ENCODE measurements at regions not wholly inside any gene's neighbourhood (a gene's known extent, or its start where the extent isn't known, plus 50 kb on each side); places are given as distances from the start of the nearest gene placed in this dataset.

DNA sequence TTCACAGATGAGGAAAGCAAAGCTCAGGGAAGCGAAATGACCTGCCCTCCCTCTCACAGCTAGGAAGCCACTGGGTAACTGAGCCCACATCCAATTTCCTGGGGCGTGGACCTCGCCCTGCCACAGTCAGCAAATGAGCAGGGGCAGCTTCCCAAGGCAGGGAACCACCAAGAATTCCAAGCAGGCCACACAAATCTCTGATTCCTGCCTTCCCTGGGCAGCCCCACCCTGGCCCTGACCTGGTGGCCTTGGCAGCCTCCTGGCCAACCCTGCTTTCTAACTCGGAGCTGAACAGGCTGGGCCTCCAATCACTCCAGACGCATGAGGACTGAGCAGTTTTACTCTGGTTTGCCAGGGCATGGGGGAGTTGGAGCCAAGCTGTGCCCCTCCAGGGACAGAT lies 203.7 kb upstream of the TLE3 start:
- no peak for DNase-seq (ENCODE audit: low read depth)

DNA sequence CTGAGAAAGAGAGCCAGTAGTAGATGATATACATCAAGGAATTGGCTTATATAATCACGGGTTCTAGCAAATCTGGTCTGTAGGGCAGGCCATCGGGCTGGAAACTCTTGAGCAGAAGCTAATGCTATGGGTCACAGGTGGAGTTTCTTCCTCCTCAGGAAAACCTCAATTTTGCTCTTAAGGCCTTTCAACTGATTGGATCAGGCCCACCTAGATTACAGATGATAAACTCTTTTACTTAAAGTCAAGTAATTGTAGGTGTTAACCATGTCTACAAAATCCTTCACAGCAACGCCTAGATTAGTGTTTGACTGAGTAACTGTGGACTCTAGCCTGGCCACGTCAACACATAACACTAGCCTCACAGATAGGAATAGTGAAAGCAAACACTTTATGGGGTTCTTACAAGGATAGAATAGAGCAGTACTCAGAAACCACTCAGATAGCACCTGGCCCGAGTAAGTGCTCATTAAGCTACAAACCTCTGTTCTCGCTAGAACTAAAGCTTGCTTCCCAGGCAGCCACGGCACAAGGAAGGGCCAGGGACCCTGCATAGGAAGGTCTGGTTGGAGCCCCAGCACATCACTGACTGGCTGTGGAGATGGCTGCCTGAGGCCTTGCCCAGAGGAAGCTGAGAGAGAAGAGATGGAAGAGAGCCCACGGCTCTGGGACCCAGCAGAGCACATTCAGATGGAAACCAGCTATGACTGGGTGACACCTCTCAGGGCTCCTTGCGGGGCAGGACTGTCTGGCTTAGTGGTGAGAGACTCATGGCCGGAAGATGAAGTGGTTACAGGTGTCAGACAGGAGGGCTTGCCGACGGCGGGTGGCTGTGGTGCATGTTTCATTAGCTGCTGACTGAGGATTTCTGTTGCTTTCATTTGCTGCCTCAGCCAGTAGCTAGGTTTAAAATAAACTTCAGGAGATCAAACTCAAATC lies 202.5 kb upstream of the TLE3 start:
- peak; percentile 71 for DNase-seq (ENCODE audit: low read depth)

DNA sequence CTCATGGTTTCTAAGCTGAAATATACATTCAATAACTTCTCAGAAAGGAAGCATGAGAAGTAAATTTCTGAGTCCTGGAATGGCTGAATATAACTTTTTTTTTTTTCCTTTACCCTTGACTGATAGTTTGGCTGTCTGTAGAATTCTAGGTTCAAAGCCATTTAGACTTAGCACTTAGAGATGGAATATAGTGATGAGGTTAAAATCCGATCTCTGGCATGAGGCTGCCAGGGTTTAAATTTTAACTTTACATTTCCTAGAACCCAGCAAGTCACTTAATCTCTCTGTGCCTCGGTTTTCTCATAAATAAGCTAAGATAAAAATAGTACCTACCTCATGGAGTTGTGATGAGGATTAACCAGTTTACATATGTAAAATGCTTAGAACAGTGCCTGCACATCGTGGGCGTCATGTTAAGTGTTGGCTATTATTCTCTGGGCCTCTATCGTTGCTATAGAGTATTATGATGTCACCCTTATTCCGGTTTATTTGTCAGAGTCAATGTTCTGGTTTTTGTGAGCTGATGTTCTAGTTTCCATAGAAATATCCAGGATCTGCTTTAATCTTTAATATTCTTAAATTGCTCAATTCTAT lies 199.8 kb upstream of the TLE3 start:
- DNase-seq (ENCODE audit: low read depth): no peak

DNA sequence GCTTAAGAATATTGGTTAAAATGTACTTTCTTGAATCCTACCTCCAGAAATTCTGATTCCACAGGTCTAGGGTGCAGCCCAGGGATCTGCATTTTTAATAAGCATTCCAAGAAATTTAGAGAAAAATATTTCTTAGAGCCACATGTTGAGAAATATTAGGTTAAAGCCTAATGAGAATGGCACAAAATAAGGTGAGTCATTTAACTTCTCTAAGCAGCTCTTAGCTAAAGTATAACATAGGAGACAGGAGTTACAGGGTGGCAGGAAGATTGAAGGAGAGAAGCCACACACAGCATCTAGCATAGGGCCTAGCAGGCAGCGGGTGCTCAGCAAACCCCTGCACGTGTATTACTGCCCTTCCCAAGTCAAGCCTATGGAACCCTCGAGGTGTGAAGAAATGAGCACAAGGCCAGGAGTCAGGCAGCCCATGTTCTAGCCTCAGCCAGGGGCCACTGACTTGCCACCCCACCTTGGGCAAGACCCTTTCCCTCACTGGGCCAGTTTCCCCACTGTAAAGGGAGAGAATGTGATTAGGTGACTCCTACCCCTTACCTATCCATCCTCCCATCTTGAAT lies 197.1 kb upstream of the TLE3 start:
- DNase-seq (ENCODE audit: low read depth): no peak

DNA sequence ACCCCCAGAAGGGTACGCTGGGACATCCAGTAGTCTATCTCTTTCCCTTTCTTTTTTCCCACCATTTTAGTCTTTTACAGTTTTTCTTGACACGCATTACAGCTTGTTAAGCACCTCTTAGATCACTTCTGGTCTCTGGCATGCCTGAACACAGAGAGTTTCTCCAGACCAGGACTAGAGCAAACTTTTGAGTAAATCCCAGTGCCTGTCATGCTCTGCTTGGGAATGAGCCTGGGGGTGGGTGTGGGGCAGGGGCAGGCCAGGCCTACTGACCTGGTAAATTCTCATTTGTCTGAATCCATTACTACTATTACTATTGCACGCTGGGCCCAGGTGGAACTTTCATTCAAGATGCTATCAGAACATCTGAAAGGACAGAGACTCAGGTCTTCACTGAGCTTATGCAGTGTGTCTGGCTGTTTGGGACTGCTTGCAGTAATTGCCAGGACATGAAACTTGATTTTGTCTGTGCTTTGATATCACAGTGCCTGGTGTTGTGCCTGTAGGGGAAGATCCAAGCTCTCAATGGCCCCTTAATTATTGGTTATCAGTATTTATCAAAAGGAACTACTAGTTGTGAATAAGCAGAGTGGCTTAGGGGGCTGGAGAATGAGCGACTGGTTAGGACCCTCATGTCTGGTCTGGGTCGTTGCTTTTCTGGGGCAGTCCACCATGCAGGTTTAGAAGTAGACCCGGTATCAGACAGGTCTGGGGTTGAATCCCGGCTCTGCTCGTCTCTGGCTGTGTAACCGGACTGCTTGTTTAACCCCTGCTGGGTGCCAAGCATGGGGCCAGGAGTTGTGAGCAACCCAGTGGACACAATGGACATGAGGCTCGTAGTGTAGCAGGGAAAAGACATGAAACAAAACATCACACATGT lies 196.1 kb upstream of the TLE3 start:
- no peak for DNase-seq (ENCODE audit: low read depth)

DNA sequence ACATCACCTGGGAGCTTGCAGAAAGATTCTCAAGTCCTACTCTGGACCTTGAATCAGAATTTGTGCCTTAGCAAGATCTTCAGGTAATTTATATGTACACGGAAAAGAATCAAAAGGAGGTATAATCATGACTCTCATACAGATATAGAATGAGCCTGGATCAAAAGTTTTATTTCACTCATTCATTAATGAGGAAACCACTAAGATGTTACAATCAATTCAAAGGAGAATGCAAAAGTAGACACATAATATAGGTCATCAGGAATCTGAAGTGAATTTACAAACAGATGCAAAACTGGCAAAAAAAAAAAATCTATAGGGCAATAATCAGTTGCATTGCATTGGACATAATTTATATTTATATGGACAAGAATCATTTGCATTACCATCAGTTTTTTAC lies 195.4 kb upstream of the TLE3 start:
- no peak for DNase-seq (ENCODE audit: low read depth)

DNA sequence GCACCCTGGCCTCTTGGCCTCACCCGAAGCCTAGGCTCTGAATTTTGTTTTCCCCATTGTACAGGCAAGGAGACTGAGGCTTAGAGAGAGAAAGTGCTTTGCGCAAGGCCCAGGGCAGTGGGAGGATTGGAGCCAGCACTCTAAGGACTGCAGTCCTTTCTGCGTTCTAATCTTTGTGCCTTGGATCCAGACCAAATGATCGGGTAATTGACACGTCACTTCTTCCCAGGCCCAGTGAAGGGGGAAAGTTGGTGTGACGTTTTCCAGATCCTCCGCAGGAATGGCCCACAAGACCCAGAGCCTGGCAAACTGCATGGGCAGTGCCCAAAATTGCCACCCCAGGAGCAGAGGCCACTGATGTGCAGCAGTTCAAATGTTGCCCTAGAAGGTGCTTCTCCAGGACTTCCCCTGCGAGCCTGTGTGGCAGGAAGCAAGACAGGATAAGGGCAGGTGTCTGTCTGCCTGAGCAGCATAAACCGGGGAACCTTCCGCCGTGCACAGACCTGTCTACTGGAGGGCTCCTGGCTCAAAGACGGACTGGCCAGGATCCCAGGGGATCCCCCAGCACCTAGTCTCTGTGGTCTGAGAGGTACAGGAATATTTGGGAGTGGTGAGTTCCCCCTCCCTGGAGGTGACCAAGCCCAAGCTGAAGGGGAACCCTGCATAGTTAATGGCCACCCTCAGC lies 194.5 kb upstream of the TLE3 start:
- DNase-seq (ENCODE audit: low read depth): no peak

DNA sequence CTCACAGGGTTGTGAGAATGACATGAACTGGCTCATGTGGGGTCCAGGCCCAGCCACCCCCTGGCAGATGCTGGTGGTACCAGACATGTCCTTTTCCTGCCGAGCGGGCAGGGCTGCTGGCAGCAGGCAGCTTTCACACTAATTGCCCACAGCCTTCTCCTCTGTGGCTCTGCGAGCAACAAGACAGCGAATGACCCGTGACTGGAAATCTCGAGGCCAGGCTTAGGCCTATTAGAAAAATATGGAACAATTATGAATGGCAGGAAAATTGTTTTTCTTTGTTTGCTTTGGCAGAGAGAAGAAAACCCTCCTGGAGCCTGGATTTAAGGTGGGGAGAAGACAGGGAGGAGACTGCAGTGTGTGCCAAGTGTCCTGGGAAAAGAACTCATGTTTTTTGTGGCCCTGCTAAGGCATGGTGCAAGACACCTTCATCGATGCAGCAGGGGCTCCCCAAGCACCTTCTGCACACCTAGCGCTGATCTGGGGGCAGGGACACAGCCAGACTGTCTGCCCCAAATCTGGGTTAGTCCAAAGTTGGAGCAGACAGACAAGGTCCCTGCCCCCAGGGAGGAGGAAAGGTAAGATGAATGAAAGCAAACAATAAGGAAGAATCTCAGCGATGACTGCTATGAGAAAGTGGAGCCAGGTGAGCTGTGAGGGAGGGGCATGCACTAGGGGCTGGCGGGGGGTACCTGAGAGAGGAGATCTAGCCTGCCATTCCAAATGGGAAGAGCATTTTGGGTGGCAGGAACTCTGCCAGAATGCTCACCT lies 193.8 kb upstream of the TLE3 start:
- DNase-seq (ENCODE audit: low read depth): no peak

DNA sequence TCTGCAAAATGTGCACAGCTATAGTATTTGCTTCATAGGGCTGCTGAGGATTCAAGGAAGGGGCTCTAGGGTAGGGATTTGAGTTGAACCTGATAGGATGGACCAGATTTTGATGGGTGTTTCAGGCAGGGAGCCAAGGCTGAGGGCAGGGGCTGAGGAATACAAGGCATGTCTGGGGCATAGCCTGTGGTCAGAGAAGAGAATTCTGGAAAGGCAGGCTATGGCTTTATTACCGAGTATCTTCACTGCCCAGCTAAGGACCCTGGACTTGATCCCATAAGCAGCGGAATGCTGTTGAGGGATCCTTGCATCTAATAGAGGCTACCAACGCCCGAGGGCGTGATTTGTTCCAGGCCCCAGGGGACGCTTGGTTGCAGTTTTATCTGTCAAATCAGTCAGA lies 193.0 kb upstream of the TLE3 start:
- DNase-seq (ENCODE audit: low read depth): no peak

DNA sequence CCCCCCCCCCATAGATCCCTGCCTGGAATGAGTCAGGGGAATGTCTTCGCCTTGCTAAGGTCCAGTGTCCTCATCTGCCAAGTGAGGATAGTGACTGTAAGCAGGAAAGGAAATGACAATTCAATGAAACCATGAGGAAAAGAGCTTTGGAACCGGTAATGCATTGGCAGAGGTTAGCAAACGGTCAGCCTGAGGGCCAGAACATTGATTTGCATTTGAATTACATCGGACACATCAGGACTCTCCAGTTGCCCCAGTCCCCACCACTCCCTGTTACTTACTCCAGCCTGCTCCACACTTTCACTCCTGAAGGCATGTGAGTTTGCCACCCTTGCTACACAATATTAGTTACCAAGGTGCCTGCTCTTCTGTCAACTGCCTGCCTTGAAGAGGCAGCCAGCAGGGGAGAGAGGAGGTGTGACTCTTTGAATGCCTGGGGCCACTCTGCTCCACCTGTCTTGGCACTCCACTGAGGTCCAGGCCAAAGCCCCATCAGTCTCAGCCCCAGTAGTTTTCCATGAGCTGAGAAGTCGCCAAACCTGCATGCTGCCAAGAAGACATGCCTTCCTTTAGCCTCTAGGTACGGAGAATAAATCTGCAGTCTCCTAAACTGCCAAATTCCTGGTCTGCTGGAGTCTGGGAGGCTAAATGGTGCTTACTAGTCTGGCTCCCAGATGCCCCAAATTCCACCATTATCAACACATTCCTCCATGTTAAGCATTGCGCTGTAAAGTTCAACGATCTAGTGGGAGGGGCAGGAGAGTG lies 191.7 kb upstream of the TLE3 start:
- DNase-seq (ENCODE audit: low read depth): no peak

DNA sequence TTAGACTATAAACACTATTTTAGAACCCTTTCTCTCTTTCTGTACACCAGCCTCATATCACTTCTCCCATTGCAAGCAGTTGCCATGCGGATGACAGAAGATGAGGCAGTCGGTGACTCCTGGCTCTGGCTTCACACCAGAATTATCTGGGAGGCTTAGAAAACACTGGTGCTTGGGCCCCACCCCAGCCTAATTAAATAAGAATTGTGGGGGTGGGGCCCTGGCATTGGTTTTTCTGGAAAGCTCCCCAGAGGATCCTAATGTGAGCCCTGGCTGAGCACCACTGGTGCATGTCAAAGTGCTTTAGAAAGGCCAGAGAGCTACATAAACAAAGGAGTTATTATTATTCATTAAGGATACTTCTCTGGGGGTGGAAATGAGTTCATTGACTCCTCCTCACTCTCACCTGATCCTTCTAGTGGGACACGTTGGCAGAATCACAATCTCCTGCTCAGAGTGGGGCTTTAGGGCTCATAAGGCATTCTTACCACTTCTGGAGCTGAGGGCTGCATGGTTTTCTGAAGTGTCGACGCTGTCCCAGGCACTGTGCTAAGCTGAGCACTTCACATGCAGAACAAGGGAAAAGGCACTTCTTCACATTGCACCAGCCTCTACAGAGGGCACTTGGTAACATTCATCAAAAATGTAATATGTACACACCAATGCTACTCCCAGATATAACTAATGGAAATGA lies 188.5 kb upstream of the TLE3 start:
- DNase-seq (ENCODE audit: low read depth): no peak

DNA sequence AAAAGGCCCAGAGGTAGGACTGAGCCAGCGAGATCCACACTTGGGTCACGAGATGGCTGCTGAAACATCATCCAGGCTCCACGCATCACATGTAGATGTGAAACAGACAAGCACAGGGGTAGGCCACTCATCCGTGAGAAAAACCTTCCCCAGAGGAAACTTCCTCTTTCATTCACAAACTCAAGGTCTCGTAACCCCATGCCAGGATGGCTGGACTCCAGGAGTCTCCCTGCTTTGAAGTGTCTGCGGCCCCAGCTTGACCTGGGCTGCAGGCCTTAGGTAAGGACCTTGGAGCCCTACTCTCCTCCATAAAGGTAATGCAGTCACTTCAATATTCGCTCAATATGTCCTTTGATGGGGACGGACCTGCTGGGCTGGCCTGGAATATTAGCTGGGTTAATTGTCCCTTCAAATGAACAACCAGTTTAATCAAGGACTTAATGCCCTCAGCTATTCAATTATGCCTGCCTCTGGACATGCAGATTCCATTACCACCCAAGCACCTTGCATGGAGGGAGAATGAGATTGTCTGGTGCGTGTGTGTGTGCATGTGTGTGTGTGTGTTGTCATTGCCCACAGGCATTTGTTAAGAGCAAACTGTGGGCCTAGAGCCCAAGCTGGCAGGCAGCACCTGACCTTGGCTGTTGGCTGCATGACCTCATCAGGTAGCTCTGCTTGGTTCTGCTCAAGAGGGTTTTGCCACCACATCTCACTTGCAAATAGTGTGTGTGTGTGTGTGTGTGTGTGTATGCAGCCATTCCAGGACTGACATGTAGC lies 186.9 kb upstream of the TLE3 start:
- DNase-seq (ENCODE audit: low read depth): no peak

DNA sequence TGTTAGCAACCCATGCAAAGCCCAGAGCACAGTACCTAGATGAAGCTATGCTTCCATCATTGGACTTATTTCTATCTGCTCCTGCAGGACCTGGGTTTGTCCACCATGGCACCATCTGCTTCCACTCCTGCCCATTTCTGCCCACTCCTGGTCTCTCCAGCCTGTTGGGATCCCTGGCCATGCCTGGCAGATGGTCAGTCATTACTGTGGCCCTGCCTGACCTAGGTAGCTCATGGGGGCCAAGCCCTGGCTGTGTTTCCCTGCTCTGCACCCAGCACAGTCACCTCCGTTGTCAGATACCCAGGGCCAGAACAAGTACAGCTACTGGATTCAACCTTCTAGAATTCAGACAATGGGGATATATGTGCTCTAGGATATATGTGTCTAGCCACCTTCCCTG lies 185.8 kb upstream of the TLE3 start:
- no peak for DNase-seq (ENCODE audit: low read depth)

DNA sequence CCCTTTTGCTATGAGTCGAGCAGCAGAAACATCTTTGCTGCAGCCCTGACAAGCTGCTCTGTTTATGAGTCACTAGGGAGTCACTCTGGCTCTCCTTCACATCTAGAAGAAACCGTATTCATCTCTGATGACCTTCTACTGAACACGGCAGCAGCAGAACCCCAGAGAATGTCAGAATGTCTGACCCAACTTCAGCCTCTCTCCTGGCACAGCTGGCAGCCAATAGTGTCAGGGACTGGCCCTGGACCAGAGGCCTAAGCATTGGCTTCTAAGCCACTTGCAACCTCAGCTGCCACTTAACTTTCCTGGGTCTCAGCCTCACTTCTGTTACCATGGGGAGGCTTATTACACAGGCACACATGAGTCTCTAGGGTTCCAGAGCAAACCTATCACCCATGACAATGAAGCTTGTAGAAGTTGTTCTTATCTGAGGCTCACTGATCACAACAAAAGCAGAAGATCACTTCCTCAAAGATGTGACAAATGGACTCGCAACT lies 184.1 kb upstream of the TLE3 start:
- no peak for DNase-seq (ENCODE audit: low read depth)

DNA sequence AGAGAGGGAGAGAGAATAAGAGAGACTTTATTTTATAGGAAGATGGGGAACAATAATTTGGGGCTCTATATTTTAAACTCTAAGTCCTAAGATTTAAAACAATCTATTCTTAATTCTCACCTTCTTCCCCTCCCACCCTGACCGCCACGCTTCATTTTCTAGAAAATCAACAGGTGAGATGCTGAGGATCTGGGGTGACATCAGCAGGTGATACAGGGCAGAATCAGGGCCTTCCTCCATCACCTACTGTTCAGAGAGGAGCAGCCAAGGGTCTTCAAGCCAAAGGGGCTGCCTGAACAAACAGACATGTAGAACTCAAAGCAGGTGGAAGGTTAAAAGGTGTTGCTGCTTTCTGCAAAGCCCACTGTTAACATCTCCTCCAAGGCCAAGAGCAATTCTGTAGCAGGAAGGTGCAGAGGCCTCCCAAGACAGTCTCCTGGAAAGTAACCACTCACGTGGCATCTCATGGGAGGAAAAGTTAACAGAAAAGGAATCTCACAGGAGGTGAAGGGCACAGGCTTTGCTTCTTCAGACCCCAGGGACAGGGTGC lies 183.6 kb upstream of the TLE3 start:
- no peak for DNase-seq (ENCODE audit: low read depth)

DNA sequence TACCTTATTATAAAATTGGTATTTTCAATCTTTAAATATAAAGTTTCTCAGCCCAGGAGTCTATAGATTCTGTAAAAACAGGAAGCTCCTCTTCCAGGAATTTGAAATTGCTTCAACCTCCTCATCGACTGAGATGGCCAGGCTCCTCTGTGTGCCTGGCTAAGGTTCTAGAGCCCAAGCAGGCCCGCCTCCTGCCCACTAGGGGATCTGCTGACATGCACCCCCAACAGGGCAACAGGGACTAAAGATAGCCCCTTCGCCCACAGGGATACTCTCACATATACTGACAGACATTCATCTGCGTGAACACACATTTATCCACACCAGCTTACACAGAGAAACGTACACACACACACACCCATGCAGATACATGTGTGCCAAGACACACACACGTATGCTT lies 183.1 kb upstream of the TLE3 start:
- no peak for DNase-seq (ENCODE audit: low read depth)

DNA sequence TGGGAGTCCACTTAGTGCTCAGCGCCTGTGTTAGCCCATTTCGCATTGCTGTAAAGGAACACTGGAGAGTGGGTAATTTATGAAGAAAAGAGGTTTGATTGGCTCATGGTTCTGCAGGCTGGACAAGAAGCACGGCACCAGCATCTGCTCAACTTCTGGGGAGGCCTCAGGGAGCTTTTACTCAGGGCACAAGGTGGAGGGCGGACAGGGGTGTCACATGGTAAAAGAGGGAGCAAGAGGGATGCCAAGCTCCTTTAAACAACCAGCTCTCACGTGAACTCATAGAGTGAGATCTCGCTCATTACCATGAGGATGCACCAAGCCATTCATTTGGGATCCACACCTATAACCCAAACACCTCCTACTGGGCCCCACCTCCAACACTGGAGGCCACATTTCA lies 181.4 kb upstream of the TLE3 start:
- DNase-seq (ENCODE audit: low read depth): no peak

DNA sequence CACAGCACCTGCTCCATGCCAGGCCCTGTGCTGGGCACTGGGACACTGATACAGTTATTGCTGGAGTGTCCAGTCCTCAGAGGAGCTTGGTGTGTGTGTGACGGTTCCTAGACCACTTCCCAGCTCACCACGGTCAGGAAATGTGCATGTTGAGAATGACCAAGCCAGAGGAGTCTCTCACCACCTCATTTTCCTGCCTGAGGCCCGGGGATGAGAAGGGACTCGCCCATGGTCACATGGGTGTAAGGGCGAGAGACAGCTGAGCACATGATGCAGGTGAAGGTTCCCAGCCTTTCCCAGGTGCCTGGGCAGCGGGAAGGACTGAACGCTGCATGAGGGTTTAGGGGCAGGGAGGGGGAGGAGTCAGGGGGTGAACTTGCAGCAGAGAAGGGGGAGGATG lies 180.9 kb upstream of the TLE3 start:
- DNase-seq (ENCODE audit: low read depth): no peak

Measured in activated T-cell treated with anti-CD3 and anti-CD28 coated beads for 48 hours (primary cell).